WI38 (cell line): ENCODE measurements at regions not wholly inside any gene's neighbourhood (a gene's known extent, or its start where the extent isn't known, plus 50 kb on each side); places are given as distances from the start of the nearest gene placed in this dataset.

Experiments used
- H3K4me3 ChIP-seq: 2 replicates; pipeline ENCODE4 v1.5.1; 2011; ENCODE audit warnings: low read depth, mild to moderate bottlenecking, control low read depth, low read length
- CTCF ChIP-seq: IDR thresholded peaks from 2 replicates; pipeline ENCODE4 v1.5.1; 2012; ENCODE audit warnings: low read depth, mild to moderate bottlenecking, control low read depth, low read length

GRCh38 chr12:43038991-43039390 lies 449.4 kb upstream of the PRICKLE1 start:
- H3K4me3 ChIP-seq: no peak overlapping the region

GRCh38 chr12:43029971-43030370 lies 440.4 kb upstream of the PRICKLE1 start:
- TF ChIP-seq CTCF: no peak
- H3K4me3 ChIP-seq: no peak overlapping the region

More at GRCh38 chr12:43038991-43039390, 449.4 kb upstream of the PRICKLE1 start:
- TF ChIP-seq CTCF: no peak

- H3K4me3 ChIP-seq: no peak overlapping the region
- no peak for TF ChIP-seq CTCF
Observed at GRCh38 chr12:43028826-43029225, 439.3 kb upstream of the PRICKLE1 start.

- TF ChIP-seq CTCF: no peak
- H3K4me3 ChIP-seq: no peak overlapping the region
Observed at GRCh38 chr12:43022838-43023237, 433.3 kb upstream of the PRICKLE1 start.

GRCh38 chr12:43015090-43015737 lies 425.7 kb upstream of the PRICKLE1 start:
- no peak for TF ChIP-seq CTCF
- H3K4me3 ChIP-seq: no peak overlapping the region

GRCh38 chr12:43011383-43011926 lies 421.9 kb upstream of the PRICKLE1 start:
- H3K4me3 ChIP-seq: no peak overlapping the region
- no peak for TF ChIP-seq CTCF

- TF ChIP-seq CTCF: no peak
Observed at GRCh38 chr12:43009846-43010240, 420.3 kb upstream of the PRICKLE1 start.

More at GRCh38 chr12:43009846-43010240, 420.3 kb upstream of the PRICKLE1 start:
- no peak overlapping the region for H3K4me3 ChIP-seq
